HG03354 (cell line): ENCODE measurements at regions not wholly inside any gene's neighbourhood (a gene's known extent, or its start where the extent isn't known, plus 50 kb on each side); places are given as distances from the start of the nearest gene placed in this dataset.
"Not testable (repeated sequence)": the region's sequence is repeated elsewhere in the genome, so short reads cannot be mapped to it uniquely, and the experiment has no call there.

Experiments
- ATAC-seq: cut with Tn5 transposase; IDR thresholded peaks from one replicate; pipeline ENCODE4 v1.9.1; 2021; ENCODE audit warnings: mild to moderate bottlenecking; ENCODE audit not compliant: unreplicated experiment, poor library complexity, severe bottlenecking

DNA sequence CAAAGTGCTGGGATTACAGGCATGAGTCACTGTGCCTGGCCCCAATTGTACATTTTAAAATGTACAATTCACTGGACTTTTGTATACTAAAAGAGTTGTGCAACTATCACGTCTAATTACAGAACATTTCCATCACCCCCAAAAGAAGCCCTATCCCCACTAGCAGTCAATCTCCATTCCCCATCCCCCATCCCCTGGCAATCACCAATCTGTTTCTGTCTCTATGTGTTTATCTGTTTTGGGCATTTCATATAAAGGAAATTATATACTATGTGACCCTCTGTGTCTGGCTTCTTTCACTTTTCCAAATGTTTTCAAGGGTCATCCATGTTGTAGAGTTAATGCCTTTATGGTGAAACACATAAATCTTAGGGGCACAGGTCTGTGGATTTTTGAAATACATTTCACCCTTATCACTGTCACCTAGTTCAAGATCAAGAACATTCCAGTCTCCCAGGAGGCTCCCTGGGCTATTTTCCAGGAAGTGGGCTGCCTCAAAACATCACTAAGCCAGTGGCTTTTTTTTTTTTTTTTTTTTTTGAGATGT, 129.2 kb downstream of the CRLF3 start:
- ATAC-seq = not testable (repeated sequence)

- not testable (repeated sequence) for ATAC-seq
Measured at GRCh38 chr17:30693772-30694171, 130.7 kb downstream of the CRLF3 start.

- not testable (repeated sequence) for ATAC-seq
Measured at GRCh38 chr17:30689266-30690000, 135.1 kb downstream of the CRLF3 start.

DNA sequence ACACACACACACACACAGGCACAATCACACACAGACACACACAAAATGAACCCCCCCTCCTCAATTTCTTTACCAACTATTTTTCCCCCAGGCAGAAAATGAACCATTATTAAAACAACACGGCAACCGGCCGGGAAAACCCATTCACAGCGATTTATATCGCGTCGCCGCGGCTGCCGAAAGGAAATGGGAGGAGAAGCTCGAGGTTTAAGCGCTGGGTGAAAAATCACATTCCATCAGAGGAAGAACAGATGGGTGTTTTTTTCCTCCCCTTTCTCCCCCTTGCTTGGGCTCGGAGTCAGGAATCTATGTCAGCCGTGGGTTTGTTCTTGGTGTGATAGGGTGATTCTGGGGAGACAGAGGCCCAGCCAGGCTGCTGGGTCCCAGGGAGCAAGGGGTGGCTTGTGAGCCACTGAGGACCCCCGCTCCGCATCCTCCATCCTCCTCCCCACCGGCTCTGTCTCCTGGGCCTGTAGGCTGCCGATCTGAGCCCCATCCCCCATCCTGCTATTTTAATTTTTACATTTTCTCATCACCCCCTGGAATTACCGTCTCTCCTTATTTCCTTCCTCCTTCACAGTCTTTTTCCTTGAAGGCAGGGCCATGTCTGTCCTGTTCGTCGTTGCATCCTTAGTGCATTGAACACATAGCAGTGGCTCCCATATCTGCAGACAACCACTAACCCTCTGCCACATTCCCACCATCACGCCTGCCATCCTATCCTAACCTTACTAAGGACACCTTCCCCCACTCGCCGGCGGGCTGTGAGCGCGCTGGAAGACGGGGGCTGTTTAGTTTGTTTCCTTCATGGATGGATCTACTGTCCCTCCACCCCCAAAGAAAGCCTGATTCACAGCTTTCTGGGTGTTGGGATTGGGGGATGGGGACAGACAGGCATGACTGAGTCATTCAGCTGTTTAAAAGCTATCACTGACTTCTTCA, 137.7 kb downstream of the CRLF3 start:
- not testable (repeated sequence) for ATAC-seq

- not testable (repeated sequence) for ATAC-seq
Measured at GRCh38 chr17:30682280-30682679, 142.2 kb downstream of the CRLF3 start.

- not testable (repeated sequence) for ATAC-seq
Measured at GRCh38 chr17:30680681-30681080, 143.8 kb downstream of the CRLF3 start.

GRCh38 chr17:30677550-30678249, 146.8 kb downstream of the CRLF3 start:
- no peak for ATAC-seq

GRCh38 chr17:30675777-30676492, 148.6 kb downstream of the CRLF3 start:
- ATAC-seq = not testable (repeated sequence)

DNA sequence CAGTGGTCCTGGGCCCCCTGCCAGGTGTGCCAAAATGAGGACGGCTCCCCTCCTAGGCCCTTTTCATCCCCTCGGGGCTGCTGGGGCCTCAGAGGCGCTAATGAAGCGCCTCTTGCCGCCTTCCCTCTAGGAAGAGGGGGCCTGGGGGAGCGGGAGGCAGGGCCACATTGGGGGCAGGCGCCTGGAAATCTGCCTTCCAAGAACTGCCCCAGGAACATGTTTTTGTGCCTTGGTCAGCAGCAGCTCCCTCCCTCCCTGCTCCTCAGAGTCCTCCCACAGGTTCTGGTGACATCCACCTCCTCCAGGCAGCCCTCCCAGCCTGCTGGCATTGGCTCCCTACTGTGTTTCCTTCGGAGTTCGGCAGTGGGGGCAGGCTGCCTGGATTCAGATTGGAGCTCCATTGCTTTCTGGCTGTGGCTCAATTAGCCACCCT, 155.3 kb downstream of the CRLF3 start:
- ATAC-seq = not testable (repeated sequence)

GRCh38 chr17:30668360-30669181, 155.9 kb downstream of the CRLF3 start:
- not testable (repeated sequence) for ATAC-seq

DNA sequence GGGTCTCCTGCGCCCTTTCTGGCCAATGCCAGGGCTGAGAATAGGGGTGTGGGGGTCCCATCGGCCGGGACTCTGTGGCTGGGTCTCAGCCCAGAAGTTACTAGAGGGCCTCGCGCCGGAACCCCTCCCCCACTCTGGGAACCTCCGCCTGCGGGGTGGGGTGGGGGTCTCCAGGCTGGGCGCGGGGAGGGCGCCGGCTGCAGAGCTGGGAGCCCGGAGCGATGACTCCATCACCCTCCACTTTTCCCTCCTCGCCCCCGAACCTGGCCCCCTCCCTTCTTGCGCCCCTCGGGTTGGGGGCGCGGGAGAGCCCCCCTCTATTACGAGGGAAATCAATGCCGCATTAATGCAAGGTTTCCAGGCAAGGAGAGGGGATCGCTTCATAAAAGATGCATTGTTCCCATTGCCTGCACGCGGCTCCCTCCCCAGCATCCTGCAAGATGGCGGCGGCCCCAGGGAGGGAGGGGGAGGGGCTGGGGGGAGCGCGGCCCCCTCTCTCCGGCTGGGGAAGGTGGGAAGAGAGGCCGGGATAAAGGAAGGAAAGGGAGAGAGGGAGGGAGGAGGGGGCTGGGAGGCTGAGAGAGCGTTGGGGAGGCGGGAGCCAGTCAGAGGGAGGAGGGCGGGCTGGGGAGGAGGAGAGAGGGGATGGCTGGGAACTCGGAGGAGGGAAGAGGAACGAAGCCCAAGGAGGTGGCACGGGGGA, 156.7 kb downstream of the CRLF3 start:
- not testable (repeated sequence) for ATAC-seq

DNA sequence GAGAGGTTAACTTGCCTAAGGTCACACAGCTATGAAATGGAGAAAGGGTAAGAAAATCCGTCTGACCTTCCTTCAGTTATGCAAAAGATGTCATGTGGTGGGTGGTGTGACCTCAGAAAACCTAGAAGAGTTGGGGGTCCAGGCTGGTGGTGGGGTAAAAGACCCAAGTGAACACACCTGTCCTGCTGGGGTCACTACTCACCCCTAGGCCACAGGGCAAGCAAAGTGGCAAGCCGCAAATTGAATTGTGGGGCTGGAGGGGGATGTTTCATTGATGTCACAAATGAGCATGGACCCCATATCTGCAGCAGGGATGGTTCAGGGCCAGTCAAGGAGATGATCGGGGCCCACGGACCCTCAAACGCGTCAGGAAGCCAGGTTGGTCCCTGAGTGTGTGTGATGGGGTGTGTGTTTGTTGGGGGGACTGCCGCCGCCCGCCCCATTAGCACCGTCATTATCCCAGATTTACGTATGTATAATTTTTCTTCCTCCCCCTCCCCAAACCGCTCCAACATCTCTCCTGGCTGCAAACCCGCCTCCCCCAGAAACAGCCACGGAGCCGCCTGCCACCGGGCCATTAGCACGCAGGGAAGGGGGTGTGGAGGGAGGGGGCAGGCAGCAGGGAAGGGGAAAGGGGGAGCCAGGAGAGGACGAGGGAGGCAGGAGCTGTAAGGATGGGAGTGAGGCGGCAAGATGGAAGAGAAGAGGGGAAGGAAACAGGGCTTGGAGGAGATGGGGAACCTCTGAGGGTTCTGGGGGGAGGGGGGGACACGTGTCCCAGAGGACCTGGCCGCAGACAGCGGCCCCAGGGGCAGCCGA, 157.4 kb downstream of the CRLF3 start:
- not testable (repeated sequence) for ATAC-seq

DNA sequence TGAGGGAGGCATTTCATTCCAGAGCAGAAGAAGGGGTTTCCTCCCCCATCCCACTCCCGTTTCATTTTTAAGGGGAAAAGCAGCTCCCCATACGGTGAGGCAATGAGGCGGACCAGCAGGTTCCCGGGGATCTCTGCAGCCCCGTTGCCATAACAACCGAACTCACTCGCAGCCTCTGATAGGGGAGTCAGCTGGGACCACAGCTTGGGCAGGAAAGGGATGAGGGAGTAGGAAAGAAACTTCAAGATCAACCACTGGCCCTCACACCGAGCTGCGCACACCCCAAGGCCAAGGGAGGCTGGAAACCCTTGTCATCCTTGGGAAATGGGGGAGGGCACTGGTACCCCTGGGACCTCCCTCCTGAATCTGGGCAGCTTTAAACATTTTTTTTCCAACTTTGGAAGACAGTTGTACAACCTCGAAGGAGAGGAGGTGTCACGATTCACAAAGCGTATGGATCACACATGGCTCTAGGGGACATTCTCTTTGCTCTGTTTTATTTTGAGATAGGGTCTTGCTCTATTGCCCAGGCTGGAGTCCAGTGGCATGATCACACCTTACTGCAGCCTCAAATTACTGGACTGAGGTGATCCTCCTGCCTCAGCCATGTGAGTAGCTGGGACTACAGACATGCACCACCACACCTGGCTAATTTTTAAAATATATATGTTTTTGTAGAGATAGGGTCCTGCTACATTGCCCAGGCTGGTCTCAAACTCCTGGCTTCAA, 160.6 kb downstream of the CRLF3 start:
- not testable (repeated sequence) for ATAC-seq

DNA sequence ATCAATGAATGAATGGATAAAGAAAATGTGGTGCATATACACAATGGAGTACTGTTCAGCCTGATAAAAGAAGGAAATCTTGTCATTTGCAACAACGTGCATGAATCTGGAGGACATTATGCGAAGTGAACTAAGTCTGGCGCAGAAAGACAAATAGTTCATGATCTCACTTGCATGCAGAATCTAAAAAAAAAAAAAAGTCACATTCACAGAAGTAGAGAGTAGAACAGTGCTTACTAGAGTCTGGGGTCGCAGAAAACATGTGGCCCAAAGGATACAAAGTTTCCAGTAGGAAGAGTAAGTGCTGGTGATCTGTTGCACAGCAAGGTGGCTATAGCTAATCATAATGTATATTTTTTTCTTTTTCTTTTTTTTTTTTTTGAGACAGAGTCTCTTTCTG, 167.3 kb downstream of the CRLF3 start:
- not testable (repeated sequence) for ATAC-seq

GRCh38 chr17:30653038-30653437, 171.5 kb downstream of the CRLF3 start:
- not testable (repeated sequence) for ATAC-seq

DNA sequence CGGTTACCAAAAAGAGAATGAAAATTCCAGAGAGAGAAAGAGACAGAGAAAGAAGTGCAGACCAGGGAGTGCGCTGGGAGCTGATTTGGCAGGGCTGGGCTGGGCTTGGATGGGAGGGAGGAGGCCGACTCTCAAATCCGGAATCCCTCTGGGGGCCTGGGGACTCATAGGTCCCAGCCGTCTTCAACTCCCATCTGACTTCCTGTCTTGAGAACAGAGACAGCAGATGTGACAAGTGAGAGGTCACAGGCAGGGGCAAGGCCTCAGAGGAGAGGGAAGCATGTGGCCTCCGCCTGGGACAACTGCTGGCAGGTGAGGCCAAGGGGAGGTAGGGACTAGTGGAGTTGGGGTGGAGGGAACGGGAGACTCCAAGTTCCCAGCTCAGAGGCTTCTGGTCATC, 172.9 kb downstream of the GOSR1 start:
- not testable (repeated sequence) for ATAC-seq
